CD4-positive, alpha-beta T cell (primary cell): ENCODE measurements at regions not wholly inside any gene's neighbourhood (a gene's known extent, or its start where the extent isn't known, plus 50 kb on each side); places are given as distances from the start of the nearest gene placed in this dataset.

Experiments used
- ATAC-seq: fragments of 200-7000 bp; cut with Tn5 transposase; one replicate; pipeline ENCODE4 v1.10.0; 2022; ENCODE audit warnings: mild to moderate bottlenecking; ENCODE audit not compliant: poor library complexity
- CTCF ChIA-PET: fragments of 350-600 bp; sonication (Branson Sonifier 250); formaldehyde crosslinking; loops from one replicate; lab custom pipeline; 2021; ENCODE audit warnings: antibody characterized with exemption, inconsistent platforms; lab: Charles Lee
- POLR2A ChIA-PET: fragments of 350-600 bp; sonication (Branson Sonifier 250); formaldehyde crosslinking; loops from one replicate; lab custom pipeline; 2021; ENCODE audit warnings: antibody characterized with exemption, inconsistent platforms; lab: Charles Lee
- DNase-seq, 14 experiments: peaks; one replicate each; pipeline ENCODE4 v3.0.0-alpha.2; 2013 to 2020; ENCODE audit warnings: mixed read lengths in 2 of 14
- H3K27ac ChIP-seq, 2 donors: one replicate each; pipeline versions ENCODE4 v1.5.1 to v1.7.0; 2013; ENCODE audit warnings: low read length in 2 of 2, low read depth in 1 of 2, mild to moderate bottlenecking in 1 of 2
- H3K27me3 ChIP-seq, 2 experiments: 1 replicate in 1 of 2; 2 replicates in 1 of 2; pipeline versions ENCODE4 v1.6.1 to v1.7.0; 2013; ENCODE audit warnings: low read length in 2 of 2, control low read depth in 1 of 2, mild to moderate bottlenecking in 1 of 2, moderate library complexity in 1 of 2; ENCODE audit not compliant: insufficient read depth in 2 of 2, control insufficient read depth in 1 of 2
- H3K36me3 ChIP-seq: one replicate; pipeline ENCODE4 v1.6.1; 2013; ENCODE audit warnings: low read length, control low read depth; ENCODE audit not compliant: insufficient read depth
- H3K4me1 ChIP-seq: one replicate; pipeline ENCODE4 v1.6.1; 2013; ENCODE audit warnings: low read length, control low read depth; ENCODE audit not compliant: insufficient read depth
- H3K4me3 ChIP-seq: one replicate; pipeline ENCODE4 v1.5.1; 2013; ENCODE audit warnings: mild to moderate bottlenecking, low read length, moderate library complexity
- H3K9me3 ChIP-seq, 2 experiments: 1 replicate in 1 of 2; 2 replicates in 1 of 2; pipeline versions ENCODE4 v1.6.1 to v1.7.0; 2013; ENCODE audit warnings: low read length in 2 of 2, mild to moderate bottlenecking in 2 of 2, control low read depth in 1 of 2, moderate library complexity in 1 of 2; ENCODE audit not compliant: control insufficient read depth in 1 of 2, insufficient read depth in 1 of 2
- H3K27ac Mint-ChIP-seq: one replicate; pipeline ENCODE4 v1.8.0; 2020; ENCODE audit warnings: mixed read lengths
- H3K27me3 Mint-ChIP-seq: one replicate; pipeline ENCODE4 v1.8.0; 2021; ENCODE audit warnings: mixed read lengths
- H3K36me3 Mint-ChIP-seq: one replicate; pipeline ENCODE4 v1.8.0; 2021; ENCODE audit warnings: low read depth, mixed read lengths
- H3K4me1 Mint-ChIP-seq: one replicate; pipeline ENCODE4 v1.8.0; 2021; ENCODE audit warnings: low read depth, mixed read lengths
- H3K4me3 Mint-ChIP-seq: one replicate; pipeline ENCODE4 v1.8.0; 2020; ENCODE audit warnings: mild to moderate bottlenecking, mixed read lengths
- H3K9me3 Mint-ChIP-seq: one replicate; pipeline ENCODE4 v1.8.0; 2020; ENCODE audit warnings: mixed read lengths
- CTCF ChIP-seq: fragments of 200-600 bp; IDR thresholded peaks from one replicate; pipeline ENCODE4 v1.8.0; 2022; ENCODE audit warnings: antibody characterized with exemption, mild to moderate bottlenecking
- intact Hi-C, 2 experiments: fragments of 100-400 bp; cut with DNase I in 1 of 2; cut with micrococcal nuclease in 1 of 2; formaldehyde crosslinking; loops; one replicate each; pipeline versions ENCODE4 v1.15.1 to v1.9.0; 2023 to 2025; cut with DNase I, micrococcal nuclease

- Histone ChIP-seq H3K9me3 (peaks cover 0 to 3% of the 10 kb centered on the region in 2 experiments), H3K4me3 (no peak overlapping the region), H3K27me3 (no peaks in the 10 kb centered on the region), H3K4me1 (no peaks in the 10 kb centered on the region), H3K27ac (no peak overlapping the region), H3K36me3 (no peaks in the 10 kb centered on the region)
- DNase-seq (no peak), ATAC-seq (no peak)
- POLR2A ChIA-PET, result no interaction called here
- peaks cover 6% of the 10 kb centered on the region for H3K9me3 Mint-ChIP-seq
- H3K36me3 Mint-ChIP-seq, result no peaks in the 10 kb centered on the region
- no peak overlapping the region for H3K4me3 Mint-ChIP-seq
- CTCF ChIA-PET, result no interaction called here
- H3K27me3 Mint-ChIP-seq, result no peaks in the 10 kb centered on the region
- no peaks in the 10 kb centered on the region for H3K4me1 Mint-ChIP-seq
- H3K27ac Mint-ChIP-seq, result no peak overlapping the region
- intact Hi-C loops, result no loop called here
- TF ChIP-seq CTCF, result no peak
Measured at GRCh38 chr5:92104126-92104525, 721.0 kb upstream of the ARRDC3 start.

- Mint-ChIP-seq H3K27ac (no peak overlapping the region), H3K4me3 (no peak overlapping the region), H3K4me1 (no peaks in the 10 kb centered on the region), H3K27me3 (no peaks in the 10 kb centered on the region), H3K9me3 (peaks cover 6% of the 10 kb centered on the region), H3K36me3 (no peaks in the 10 kb centered on the region)
- no peak for DNase-seq
- TF ChIP-seq CTCF, result no peak
- ATAC-seq, result no peak
- H3K27me3 ChIP-seq, result no peaks in the 10 kb centered on the region
- no peak overlapping the region for H3K4me3 ChIP-seq
- H3K4me1 ChIP-seq, result no peaks in the 10 kb centered on the region
- H3K27ac ChIP-seq, result no peak overlapping the region
- ChIA-PET CTCF (no interaction called here), POLR2A (no interaction called here)
- intact Hi-C loops, result no loop called here
- no peaks in the 10 kb centered on the region for H3K36me3 ChIP-seq
- H3K9me3 ChIP-seq, result peaks cover 0 to 2% of the 10 kb centered on the region in 2 experiments
Measured at GRCh38 chr5:92102313-92102712, 719.2 kb upstream of the ARRDC3 start.

GRCh38 chr5:92092239-92092638 lies 709.1 kb upstream of the ARRDC3 start:
- intact Hi-C loops, result no loop called here
- CTCF ChIA-PET, result no interaction called here
- no peak for ATAC-seq

More at GRCh38 chr5:92092239-92092638, 709.1 kb upstream of the ARRDC3 start:
- no peak for DNase-seq
- no peak for TF ChIP-seq CTCF
- Mint-ChIP-seq H3K27ac (no peak overlapping the region), H3K4me1 (no peaks in the 10 kb centered on the region), H3K27me3 (no peaks in the 10 kb centered on the region), H3K36me3 (no peaks in the 10 kb centered on the region), H3K4me3 (no peak overlapping the region), H3K9me3 (peaks cover 4% of the 10 kb centered on the region)
- H3K36me3 ChIP-seq, result no peaks in the 10 kb centered on the region
- no peak overlapping the region for H3K27ac ChIP-seq
- H3K9me3 ChIP-seq, result no peaks in the 10 kb centered on the region
- H3K27me3 ChIP-seq, result no peaks in the 10 kb centered on the region
- H3K4me3 ChIP-seq, result no peak overlapping the region
- POLR2A ChIA-PET, result no interaction called here
- no peaks in the 10 kb centered on the region for H3K4me1 ChIP-seq
